ENCODE measurements at regions not wholly inside any gene's neighbourhood (a gene's known extent, or its start where the extent isn't known, plus 50 kb on each side); places are given as distances from the start of the nearest gene placed in this dataset.

DNA sequence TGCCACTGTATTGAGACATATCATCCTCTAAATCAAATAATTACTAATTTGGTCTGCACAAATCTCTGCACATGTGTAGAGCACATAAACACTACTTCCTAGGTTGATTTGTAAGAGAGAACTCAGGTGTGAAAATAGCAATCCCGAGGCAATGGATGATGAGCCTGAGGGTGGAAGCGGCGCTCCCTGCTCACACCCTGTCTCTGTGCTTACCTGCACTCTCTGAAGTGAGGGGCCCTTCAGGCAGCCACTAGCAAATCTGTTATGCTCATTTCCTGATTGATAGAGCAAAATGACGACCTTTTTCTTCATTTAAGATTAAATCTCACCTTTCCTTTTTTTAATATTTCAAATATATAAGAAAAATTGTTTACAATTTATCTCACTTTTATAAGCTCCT lies 1995.7 kb upstream of the AGA start:
- DNase-seq (ENCODE audit: low read depth): no peak

DNA sequence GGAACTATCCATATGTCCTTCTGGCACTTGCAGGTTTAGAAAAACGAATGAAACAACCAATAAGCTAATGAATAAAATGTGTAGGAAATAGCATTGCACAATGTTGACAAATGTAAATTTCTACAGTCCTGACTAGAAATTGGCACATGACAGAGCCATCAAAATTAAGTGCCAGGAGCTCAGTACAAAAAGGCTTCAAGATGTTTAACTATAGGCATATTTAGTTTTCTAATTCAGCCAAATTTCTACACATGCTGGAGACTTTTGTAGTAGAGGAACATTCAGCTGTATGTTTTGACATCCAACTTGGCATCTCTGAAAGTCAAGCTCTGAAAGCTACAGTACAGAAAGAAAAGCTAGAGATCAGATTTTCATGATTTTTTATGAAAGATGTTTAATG lies 1999.4 kb upstream of the AGA start:
- DNase-seq (ENCODE audit: low read depth): no peak

DNA sequence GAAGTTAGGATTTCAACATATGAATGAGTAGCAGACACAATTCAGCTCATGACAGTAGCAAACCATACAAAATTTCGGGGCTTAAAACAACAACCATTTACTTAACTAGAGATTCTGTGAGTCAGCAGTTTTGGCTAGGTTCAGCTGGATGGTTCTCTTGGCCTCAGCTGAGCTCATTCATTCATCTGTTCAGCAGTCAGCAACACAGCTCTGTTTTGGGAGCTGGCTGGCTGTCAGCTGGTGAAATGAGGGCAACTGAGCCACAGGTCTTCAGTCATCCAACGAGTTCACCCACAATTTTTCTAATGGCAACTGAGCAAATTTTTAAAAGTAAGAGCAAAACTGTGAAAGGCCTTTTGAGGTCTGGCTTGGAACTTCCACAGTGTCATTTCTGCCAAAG lies 2005.1 kb upstream of the AGA start:
- no peak for DNase-seq (ENCODE audit: low read depth)

DNA sequence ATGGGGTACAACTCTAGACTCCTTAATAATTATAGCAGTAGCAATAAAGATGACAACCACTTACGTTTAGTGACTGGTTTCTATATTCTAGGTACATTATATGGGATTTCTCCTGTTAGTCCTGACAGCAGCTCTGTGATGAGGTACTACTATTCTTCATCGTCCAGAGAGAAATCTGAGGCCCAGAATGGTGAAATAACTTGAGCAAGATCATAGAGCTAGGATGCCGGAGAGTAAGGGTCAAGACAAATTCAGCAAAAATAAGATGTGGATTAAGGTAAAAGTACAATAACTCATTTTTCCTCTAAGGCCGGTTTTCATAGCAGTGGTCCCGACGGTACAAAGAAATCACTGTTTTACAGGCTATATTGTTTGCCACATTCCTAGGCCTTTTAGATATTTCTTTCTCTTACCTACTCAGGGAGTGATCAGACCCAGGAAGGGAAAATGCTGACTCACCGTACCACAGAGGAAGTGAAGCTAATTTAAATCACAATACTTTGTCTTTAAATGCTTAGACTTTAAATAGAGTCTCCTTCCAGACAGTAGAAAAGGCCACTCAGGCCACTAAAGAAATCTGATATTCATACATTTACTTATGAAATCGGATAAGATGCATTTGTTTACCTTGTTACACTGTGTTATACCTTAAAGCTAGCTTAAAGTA lies 2023.0 kb upstream of the AGA start:
- DNase-seq (ENCODE audit: low read depth): no peak

DNA sequence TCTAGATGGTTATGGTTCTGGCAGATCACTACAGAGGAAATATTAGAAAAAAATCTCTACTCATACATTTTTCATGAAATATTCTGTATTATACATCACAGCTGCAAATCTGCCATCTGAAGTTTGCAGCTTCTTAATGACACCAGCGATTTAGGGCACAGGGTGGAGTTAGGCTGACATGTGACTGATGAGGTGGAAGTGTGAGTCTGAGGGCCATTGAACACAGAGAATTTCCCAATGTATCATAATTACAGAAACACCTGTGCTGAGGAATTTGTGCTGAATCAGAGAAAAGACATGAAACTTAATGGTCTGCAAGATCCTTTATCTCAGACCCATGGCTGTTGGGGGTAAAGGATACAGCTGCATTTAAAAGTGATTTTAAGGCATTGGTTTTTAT lies 2025.6 kb upstream of the AGA start:
- DNase-seq (ENCODE audit: low read depth): no peak

DNA sequence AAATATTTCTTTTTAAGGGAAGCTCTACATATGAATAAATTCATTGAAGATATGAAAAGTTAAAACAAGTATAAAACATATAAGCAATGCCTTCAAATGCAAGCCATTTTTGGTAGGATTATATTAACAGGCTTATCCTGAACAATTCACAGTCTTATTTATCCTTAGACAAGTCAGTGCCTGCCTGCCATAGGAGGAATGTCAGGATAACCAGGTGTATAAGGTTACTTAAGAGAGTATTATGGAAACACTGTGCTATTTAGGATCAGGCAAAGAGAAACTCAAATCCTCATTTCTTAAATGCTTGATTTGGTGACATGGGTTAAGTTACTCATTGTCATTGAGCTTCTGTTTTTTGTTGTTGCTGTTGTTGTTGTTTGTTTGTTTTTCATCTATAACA lies 2029.9 kb upstream of the AGA start:
- DNase-seq (ENCODE audit: low read depth): no peak

DNA sequence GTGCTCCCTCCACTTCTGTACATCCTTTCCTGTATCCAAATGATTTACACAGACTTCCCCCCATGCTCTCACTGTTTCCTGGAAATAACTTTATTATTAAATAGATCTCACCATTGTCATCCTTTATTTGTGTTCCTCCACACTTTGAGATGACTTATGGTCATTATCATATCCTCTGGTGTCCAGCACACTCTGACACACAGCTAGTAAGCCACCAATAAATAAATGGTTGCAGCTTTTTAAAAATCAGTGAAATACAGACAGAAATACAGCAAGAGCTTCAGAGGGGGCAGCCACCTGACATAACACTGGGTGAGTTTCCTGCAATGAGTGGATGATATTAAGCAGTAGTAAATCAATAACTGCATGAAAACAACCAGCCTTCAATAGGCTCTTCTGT lies 2036.4 kb upstream of the AGA start:
- no peak for DNase-seq (ENCODE audit: low read depth)

DNA sequence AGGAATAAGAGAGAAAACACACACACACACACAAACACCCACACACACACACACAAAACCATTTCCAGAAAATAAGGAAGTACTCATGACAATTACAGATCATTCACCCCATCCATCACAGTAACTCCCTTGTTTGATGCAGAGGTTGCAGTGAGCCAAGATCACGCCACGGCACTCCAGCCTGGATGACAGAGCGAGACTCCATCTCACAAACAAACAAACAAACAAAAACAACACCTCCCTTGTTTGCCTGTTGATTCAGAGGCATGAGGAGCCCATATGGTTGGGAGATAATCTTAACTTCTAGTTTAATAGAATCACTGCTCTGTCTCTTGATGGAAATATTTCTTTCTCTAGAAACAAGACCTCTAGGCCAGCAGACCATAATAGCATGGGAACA lies 2043.5 kb upstream of the AGA start:
- DNase-seq (ENCODE audit: low read depth): no peak

DNA sequence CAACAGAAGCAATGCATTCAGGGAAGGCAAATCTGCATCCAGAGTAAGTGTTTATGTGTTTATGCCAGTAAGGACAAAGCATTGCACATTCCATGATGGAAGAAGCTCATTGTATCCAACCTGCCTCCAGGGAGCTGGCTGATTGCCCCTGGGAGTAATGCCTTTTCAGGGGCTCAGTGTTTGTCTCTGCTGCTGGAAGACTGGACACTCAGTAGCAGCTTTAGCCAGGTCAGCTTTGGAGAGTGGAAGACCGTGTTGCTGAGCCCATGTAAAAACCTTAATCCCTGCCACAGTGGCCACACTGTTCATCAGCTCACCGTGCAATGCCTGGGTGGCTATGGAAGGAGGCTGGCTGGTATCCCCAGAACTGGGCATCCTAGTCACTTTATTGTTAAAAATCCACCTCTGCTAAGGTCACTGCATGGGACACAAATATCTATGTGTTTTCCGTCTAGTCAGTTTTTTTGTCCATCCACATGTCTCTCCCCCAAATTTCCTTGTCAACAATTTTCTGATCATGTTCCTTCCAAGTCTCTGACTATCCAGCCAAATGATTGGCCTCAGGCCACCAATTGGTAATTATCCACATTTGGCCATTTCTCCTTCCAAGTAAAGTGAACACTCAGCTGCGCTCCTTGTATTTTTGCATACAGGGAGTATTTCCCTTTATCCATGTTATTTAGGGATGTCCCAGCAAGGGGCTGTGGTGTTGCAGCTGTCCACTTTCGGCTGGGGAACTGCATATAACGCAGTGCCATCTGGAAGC lies 2044.5 kb upstream of the AGA start:
- DNase-seq (ENCODE audit: low read depth): no peak

DNA sequence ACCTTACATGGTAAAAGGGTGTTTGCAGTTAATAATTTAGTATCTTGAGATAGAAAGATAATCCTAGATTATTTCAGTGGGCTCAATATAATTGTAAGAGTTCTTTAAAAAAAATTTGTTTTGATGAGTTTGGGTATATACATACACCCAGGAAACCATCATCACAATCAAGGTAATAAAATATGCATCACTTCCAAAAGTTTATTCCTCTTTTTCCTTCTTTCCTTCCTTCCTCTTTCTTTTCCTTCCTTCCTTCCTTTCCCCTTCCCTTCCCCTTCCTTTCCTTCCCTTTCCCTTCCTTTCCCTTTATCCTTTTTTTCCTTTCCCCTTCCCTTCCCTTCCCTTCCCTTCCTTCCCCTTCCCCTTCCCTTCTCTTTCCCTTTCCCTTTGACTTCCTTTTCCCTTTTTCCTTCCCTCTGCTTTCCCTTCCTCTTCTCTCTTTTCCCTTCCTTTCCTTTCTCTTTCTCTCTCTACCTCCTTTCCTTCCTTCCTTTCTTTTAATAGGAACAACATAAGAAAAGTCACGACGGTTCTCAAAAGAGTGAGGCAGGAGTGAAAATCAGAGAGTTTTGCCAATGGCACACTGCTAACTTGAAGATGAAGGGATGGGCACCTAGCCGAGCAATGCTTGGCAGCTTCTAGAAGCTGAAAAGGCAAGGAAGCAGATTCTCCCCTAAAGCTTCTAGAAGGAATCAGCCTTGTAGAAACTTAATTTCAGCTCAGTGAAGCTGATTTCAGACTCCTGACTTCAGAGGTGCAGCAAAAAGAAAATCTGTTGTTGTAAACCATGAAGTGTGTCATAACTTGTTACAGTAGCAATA lies 2050.2 kb upstream of the AGA start:
- no peak for DNase-seq (ENCODE audit: low read depth)

DNA sequence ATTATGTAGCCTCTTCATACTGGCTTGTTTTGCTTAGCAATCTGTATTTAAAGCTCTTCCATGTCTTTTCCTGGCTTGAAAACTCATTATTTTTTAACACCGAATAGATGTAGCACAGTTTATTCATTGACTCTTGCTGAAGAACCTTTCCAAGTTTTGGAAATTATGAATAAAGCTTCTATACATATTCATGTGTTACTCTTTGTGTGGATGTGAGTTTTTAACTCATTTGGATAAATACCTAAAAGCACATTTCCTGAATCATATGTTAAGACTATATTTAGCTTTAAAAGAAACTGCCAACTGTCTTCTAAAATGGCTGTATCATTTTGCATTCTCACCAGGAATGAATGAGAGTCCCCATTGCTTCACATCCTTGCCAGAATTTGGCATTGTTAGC lies 2061.7 kb upstream of the AGA start:
- DNase-seq (ENCODE audit: low read depth): no peak

DNA sequence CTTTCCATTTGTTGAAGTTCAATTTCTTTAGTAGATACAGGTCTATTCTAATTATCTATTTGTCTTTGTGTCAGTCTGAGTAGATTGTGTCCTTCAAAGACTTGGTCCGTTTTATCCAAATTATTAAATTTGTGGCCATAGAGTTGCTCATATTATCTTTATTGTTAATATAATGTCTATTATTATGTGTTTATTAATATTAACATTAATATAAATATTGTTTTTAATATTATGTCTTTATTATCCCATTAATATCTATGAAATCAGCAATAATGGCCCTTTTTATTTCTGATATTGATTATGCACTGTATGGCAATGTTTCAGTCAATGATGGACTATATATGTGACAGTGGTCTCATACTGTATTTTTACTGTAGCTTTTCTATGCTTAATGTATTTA lies 2067.3 kb upstream of the AGA start:
- DNase-seq (ENCODE audit: low read depth): no peak

DNA sequence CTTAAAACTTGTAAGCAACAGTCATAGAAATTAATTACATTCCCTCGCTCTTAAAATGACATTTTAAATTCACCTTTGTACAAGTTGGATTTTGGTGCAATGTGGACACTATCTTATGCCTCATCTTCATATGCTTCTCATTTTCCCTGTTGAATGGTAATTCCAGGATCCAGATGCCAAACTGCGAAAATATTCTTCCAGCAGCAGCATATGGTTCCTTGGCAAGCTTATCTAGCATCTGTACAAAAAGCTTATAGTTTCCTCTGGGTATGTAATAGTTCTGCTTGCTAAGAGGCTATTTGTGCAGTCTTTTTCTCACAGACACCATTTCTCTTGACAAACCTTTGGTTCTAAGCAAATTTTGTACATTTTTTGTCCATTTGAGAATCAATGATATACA lies 2079.7 kb upstream of the AGA start:
- no peak for DNase-seq (ENCODE audit: low read depth)

DNA sequence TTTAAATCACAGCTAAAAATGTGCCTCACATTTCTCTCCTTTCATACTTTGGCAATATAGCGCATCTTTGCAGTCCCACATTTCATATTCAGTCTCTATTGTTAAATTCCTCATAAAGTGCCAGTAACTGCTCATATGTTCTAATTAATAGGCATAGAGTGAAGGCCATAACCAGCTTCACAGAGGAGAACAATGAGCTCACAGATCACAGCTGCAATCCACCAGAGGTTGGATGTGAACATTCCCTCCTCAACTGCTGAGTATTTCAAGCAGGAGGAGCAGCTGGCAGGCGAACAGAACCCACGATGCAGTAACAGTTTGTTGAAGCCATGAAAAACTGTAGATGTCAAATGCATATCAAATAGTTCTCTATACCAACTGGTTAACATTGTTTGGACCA lies 2088.7 kb upstream of the AGA start:
- no peak for DNase-seq (ENCODE audit: low read depth)

DNA sequence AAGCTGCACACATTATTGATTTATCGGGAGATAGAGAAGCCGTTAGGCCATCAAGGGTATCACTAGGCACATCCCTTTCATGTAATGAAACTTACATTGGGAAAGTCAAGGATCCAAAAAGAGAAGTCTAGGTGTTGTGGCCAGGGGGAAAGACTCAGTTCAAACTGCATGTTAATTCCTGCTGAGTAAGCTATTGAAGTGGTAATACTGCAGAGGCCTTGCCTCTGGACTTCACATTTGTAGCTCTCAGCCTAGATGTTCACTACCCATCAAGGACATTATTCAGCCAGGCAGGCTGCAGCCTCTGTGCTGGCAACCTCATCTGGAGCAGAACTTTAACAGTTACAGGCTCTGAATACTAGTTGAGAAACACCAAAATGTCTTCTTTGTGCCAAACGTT lies 2094.5 kb upstream of the AGA start:
- no peak for DNase-seq (ENCODE audit: low read depth)

DNA sequence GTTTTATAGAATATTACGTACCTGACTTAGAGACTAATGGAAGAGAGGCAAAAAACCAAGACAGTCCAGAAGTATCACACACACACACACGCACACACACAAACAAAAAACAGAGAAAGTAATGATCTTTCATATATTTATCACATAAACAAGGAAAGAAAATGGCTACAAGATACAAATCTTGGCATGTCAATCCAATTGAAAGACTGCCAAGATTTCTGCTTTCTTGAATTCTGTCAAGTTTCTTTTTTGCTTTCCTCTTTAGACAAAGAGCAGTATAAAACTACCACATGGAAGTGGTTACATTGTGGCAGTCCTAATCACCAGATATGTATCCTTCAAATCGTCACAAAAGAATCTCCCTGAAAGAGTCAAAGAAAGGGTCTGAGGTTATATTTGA lies 2097.4 kb upstream of the AGA start:
- DNase-seq (ENCODE audit: low read depth): no peak

DNA sequence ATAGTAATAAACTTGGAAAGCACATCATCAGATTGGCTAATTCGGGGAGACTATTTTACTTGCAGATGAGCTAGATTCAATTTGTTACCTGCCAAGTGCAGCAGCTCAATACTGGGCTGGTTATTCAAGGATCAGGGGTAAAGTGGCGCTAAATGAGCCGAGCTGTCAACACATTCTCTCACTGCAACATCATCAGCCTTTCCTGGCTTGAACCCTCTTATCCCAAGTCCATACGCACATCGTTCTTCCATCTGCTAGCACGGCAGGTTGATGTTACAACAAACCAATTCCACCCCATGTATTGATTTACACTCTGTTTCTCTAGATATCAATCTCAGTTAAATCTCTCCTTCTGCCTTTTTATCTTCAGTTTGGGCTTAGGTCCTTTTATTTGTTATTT lies 2101.5 kb upstream of the AGA start:
- no peak for DNase-seq (ENCODE audit: low read depth)

DNA sequence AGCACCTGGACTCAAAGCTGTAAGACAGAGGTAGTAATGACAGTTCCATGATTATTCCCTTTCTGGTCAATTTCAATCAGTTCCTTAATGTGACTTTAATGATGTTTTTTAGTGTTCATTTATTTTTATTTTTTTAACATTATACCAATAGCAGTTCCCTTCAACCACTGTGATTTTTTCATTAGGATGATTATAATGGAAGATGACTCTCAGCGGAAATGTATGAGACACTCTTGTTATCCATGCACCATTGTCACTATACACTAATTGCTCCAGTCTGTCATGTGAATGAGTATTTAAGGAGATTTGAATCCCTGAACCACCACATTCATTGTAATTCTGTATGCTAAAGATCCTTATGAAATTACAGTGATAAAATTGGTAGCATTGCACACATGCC lies 2102.3 kb upstream of the AGA start:
- DNase-seq (ENCODE audit: low read depth): no peak

DNA sequence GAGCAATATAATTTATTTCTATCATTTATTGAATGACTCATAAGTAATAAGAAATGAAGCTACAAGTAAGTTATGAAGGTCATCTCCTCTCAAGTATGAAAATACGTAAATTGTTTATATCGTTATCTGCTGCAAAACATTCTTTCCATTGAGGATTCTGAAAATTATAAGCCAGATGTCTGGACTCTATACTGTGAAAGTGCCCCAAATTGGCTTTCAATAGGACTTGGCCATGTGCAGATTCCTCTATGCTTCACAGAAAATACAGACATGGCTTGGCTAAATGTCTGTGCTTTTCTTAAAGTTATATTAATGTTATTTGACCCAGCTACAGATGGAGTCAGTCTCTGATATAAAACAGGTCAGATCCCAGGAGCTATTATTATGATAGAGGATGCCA lies 2109.9 kb upstream of the AGA start:
- no peak for DNase-seq (ENCODE audit: low read depth)

DNA sequence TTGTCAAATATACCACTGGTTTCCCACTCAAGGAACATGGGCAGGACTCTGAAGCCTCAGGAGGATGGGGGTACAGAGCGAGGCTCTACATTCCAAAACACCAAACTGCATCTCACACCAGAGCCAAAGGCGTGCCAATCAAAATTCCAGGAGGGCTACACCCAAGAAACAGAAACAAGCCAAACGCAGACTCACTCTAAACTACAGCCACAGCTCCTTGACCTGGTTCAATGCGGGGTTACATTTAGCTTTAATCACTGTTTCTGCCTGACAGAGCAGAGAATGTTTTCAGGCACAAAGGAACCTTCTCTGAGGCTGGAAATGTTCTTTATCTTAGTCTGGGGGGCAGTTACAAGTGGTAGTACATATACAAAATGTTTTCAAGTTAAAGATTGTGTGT lies 2121.5 kb upstream of the AGA start:
- no peak for DNase-seq (ENCODE audit: low read depth)

DNA sequence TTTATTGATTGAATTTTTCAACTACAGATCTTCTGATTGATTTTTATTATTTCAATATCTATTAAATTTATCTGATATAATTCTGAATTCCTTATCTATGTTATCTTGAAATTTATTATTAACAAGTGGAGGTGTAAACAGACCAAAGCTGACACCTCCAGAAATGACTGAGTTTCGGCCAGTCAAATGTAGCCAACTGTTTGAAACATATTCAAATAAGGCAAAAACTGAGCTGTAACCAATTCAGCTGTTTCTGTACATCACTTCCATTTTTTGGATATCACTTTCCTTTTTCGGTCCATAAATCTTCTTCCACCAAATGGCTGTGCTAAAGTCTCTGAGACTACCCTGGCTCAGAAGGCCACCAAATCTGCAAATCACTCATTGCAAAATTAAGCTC lies 2127.3 kb upstream of the AGA start:
- no peak for DNase-seq (ENCODE audit: low read depth)

DNA sequence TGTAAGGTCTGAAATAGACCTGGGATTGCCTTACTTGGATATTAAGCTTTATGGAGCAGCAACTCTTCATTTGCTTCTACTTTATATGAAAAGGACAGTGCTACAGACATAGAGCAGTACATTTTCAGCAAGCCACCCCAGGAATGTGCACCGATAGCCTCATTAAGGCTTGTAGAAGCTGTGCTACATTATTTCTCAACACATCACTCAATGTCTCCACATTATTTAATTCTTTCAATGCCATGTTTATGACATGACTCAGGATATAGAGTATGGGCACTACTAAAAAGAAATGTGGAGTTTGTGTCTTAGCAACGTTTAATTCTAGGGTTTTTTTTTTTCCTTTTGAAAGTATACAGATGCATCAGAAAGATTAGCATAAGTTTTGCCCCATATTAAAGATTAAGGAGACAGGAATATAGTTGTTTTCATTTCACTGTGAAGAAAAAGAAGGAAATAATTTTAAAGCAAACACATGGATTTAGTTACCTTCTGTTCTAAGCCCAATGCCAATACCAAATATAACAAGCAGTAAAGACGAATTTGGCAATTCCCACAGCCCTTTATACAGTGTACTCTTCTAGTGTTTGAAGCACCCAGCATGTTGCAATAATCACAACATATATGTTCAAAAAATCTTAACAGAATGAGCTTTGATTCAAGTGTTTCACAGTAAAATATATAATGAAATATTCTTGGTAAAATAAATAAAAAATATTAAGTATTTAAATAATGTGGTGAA lies 2140.1 kb upstream of the AGA start:
- no peak for DNase-seq (ENCODE audit: low read depth)

DNA sequence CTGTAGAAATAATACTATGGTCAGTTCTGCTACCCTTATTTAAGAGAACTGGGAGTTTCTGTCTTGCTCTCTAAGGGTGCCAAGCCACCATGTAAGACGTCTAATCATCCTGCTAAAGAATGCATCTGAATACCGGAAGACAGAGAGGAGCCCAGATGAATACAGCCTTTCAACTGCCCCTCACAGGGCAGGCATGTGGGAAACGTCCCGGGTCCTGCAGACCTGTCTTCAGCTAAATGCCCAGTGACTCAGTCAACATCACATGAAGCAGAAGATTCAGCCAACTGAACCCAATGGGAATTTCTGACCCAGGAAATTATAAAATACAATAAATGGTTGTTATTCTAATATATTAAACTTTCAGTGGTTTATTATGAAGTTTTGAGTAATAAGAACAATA lies 2141.0 kb upstream of the AGA start:
- DNase-seq (ENCODE audit: low read depth): no peak
